Suprapubic skin (tissue), 4 donors: ENCODE measurements at regions not wholly inside any gene's neighbourhood (a gene's known extent, or its start where the extent isn't known, plus 50 kb on each side); places are given as distances from the start of the nearest gene placed in this dataset.

Experiments used
- CTCF ChIP-seq, 2 donors: fragments of 200-600 bp in 1 of 2; fragments of 450-650 bp in 1 of 2; sonication (generic) in 1 of 2; IDR thresholded peaks; one replicate each; pipeline ENCODE4 v1.5.1; 2016 to 2019; ENCODE audit warnings: antibody characterized with exemption in 2 of 2, mild to moderate bottlenecking in 1 of 2, moderate library complexity in 1 of 2
- EP300 ChIP-seq: sonication (generic); formaldehyde crosslinking; IDR thresholded peaks from one replicate; pipeline ENCODE4 v1.6.1; 2017; ENCODE audit warnings: antibody characterized with exemption
- POLR2A ChIP-seq, 2 donors: fragments of 450-650 bp; IDR thresholded peaks; one replicate each; pipeline ENCODE4 v1.6.1; 2017; ENCODE audit warnings: antibody characterized with exemption in 2 of 2, mild to moderate bottlenecking in 2 of 2, moderate library complexity in 2 of 2
- POLR2AphosphoS5 ChIP-seq, 3 donors: sonication (generic); formaldehyde crosslinking; IDR thresholded peaks; one replicate each; pipeline ENCODE4 v1.6.1; 2017; ENCODE audit warnings: antibody characterized with exemption in 3 of 3

GRCh38 chr12:60317361-60317760 lies 721.5 kb downstream of the SLC16A7 start:
- TF ChIP-seq EP300 (no peak), CTCF (IDR thresholded peaks at IDR 0.05) (no peak), POLR2AphosphoS5 (IDR thresholded peaks at IDR 0.05) (no peak), POLR2A (IDR thresholded peaks at IDR 0.05) (no peak)
